ENCODE measurements at regions not wholly inside any gene's neighbourhood (a gene's known extent, or its start where the extent isn't known, plus 50 kb on each side); places are given as distances from the start of the nearest gene placed in this dataset.

- TF ChIP-seq EZH2 (IDR thresholded peaks at IDR 0.05; ENCODE audit: low read depth, unreplicated experiment) = no peak
- no peak for TF ChIP-seq CTCF (conservative IDR thresholded peaks at IDR 0.05; ENCODE audit: low read depth in 2 of 2)
- TF ChIP-seq ZNF114 (CRISPR knock-in tag; IDR thresholded peaks at IDR 0.05) = no peak
- TF ChIP-seq POLR2AphosphoS5 (IDR thresholded peaks at IDR 0.05; ENCODE audit: low read depth) = no peak
- TF ChIP-seq EZH2phosphoT487 (IDR thresholded peaks at IDR 0.05; ENCODE audit: unreplicated experiment) = no peak
- no peak for TF ChIP-seq CREB1 (CRISPR knock-in tag; IDR thresholded peaks at IDR 0.05; ENCODE audit: low read depth)
These were observed 66.8 kb downstream of the ZNF503 start for GRCh38 chr10:75334720-75335119.
